Fibroblast of pulmonary artery (primary cell): ENCODE measurements at regions not wholly inside any gene's neighbourhood (a gene's known extent, or its start where the extent isn't known, plus 50 kb on each side); places are given as distances from the start of the nearest gene placed in this dataset.

Experiments
- DNase-seq: peaks from one replicate; pipeline ENCODE4 v3.0.0-alpha.2; 2010; ENCODE audit warnings: low read depth
- H3K4me3 ChIP-seq: replicated peaks from 2 replicates; pipeline ENCODE4 v1.5.1; 2011; ENCODE audit warnings: low read depth, mild to moderate bottlenecking, control low read depth, low read length, moderate library complexity
- TF ChIP-seq, protein P1 (sequence below): IDR thresholded peaks from 2 replicates; pipeline ENCODE4 v1.5.1; 2011; ENCODE audit warnings: mild to moderate bottlenecking, control low read depth, low read length, inconsistent platforms; ENCODE audit errors: missing control alignments

DNA sequence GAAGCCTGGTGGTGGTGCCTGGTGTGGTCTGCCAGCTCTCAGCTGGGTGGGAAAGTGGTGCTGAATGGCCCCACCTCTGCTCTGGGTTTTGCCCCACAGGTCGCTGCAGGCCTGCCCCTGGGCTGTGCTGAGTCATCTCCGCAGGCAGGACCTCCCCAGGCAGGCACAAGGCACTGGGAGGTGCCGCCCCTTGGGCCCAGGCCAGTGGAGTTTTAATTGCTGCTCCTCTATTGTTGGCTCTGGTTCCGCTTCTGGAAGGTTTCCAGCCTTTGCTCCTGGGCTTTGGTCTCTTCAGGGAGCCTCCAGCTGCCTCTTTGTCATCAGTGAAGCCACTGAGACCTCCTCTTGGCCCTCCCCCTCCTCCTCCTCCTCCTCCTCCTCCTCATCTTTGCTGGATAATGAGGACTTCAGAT, 180.3 kb upstream of the GRB10 start:
- H3K4me3 ChIP-seq: no peak overlapping the region
- TF ChIP-seq, protein P1, sequence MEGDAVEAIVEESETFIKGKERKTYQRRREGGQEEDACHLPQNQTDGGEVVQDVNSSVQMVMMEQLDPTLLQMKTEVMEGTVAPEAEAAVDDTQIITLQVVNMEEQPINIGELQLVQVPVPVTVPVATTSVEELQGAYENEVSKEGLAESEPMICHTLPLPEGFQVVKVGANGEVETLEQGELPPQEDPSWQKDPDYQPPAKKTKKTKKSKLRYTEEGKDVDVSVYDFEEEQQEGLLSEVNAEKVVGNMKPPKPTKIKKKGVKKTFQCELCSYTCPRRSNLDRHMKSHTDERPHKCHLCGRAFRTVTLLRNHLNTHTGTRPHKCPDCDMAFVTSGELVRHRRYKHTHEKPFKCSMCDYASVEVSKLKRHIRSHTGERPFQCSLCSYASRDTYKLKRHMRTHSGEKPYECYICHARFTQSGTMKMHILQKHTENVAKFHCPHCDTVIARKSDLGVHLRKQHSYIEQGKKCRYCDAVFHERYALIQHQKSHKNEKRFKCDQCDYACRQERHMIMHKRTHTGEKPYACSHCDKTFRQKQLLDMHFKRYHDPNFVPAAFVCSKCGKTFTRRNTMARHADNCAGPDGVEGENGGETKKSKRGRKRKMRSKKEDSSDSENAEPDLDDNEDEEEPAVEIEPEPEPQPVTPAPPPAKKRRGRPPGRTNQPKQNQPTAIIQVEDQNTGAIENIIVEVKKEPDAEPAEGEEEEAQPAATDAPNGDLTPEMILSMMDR: no peak
- peak; percentile 74 for DNase-seq

DNA sequence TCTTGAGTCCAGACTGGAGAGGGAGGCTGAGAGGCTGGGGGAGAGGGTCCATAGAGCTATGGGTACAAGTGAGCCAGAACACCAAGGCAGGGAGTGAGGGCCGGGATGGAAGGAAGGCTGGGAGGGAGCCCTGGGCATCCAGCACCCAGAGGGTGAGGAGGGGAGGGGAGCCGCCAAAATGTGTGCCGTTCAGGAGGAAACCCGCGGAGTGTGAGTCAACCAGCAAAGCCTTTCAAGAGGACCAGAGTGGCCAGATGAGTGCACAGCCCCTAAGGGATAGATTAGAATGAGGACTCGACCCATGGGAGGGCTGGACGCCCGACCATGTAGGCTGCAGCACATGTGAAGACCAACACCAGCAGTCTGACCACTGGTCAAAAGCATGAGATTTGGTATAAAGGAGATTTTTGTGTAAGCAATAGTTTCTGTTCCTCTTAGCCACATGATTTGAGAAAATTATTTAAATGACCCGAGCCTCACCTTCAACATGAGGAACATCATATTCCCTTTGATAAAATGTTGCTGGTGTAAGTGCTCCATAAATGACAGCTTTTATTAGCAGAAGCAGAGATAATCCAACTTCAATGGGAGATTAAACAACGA, 179.7 kb upstream of the GRB10 start:
- TF ChIP-seq, protein P1: no peak
- DNase-seq: no peak
- H3K4me3 ChIP-seq: no peak overlapping the region

DNA sequence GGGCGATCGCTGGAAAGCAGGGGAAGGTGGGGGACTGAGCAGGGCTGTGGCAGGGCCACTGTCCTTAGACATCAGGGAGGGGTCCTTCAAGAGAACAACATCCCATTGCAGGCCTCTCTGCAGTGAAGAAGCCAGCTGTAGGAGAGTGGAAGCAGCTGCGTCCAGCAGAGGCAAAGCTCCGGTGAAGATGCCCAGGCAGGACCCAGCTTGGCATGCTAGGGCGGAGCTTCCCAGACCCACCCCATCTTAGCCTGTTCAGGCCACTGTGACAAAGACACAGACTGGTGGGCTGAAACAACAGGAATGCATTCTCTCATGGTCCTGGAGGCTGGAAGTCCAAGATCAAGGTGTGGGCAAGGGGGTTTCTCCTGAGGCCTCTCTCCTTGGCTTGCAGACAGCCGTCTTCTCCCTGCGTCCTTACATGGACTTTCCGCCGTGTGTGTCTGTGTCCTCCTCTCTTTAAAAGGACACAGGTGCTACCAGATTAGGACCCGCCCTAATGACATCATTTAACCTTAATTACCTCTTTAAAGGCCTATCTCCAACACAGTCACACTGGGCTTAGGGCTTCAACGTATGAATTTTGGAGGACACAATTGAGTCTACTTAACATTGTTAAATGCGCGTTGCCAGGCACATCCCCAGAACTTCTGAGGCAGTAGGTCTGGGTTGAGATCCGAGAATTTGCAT, 178.1 kb upstream of the GRB10 start:
- H3K4me3 ChIP-seq: no peak overlapping the region
- TF ChIP-seq, protein P1: no peak
- no peak for DNase-seq

DNA sequence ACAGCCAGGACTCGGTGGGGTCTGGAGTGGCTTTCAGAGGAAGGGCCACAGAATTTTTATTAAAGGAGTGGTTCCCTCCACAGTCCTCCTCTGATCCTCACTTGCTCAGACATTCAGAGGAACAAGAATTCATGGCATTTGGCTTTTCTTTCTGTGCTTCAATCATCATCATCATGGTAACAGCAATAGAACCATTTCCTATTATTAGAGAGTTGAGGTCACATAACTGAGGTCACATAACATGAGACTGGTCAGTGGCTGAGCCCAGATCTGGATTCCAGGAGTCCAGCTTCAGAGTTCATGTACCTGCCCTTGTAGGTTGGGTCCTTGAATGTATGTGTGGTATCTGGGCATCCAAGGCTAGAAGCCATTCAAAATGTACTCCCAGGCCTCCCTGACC, 177.3 kb upstream of the GRB10 start:
- H3K4me3 ChIP-seq: no peak overlapping the region
- no peak for DNase-seq
- TF ChIP-seq, protein P1: no peak

DNA sequence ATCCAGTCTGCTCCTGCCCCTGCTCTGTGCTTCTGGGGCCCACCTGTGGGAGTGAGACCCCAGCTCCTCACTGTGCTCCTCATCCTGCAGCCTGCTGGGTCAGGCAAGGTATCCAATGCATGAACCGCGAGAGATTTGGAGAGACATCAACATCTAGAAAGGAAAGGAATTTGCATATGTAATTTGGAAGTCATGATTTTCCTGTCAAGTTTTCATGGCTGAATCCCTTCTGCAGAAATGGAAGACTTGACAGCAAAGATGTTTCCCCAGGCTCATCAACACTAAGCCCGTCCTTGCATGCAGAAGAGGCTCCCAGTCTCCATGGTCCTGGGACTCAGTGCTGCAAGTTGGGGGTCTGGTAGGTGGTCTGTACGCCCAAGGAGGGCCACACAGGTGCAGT, 176.9 kb upstream of the GRB10 start:
- TF ChIP-seq, protein P1: no peak
- no peak overlapping the region for H3K4me3 ChIP-seq
- no peak for DNase-seq

DNA sequence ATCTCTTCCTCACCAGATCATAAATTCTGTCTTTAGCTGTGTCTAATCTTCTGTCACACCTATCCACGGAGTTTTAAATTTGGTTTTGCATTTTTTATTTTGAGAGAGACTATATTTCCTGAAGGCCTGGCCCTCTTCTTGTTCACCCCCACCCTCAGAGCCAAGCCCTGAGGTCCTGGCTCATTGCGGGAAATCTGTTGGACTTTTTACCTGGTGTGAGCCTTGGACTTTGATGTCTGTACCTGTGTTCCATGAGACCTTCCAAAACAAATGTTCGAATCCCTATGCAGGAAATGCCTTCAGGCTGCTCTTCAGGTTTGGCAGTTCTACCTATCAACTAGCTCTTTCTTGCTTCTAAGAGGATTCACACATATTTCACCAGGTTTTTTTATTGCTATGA, 175.2 kb upstream of the GRB10 start:
- no peak for DNase-seq
- TF ChIP-seq, protein P1: no peak
- no peak overlapping the region for H3K4me3 ChIP-seq

DNA sequence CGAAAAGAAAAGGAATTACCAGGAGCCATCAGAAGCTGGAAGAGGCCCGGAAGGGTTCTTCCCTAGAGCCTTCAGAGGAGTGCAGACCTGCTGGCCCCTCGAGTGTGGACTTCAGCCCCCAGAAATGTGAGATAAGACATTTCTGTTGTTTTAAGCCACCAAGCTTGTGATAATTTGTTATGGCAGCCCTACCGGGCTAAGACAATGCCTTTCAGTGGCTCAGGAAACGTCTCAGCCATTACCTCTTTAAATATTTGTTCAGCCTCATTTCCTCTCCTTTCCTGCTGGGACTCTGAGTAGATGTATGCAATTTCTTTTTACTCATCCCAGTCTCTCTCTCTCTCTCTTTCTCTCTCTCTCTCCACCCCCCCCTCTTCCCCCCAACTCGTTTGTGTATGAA, 174.7 kb upstream of the GRB10 start:
- DNase-seq: no peak
- TF ChIP-seq, protein P1: no peak
- no peak overlapping the region for H3K4me3 ChIP-seq
